Activated CD4-positive, alpha-beta T cell treated with anti-CD3 and anti-CD28 coated beads for 36 hours (primary cell): ENCODE measurements at regions not wholly inside any gene's neighbourhood (a gene's known extent, or its start where the extent isn't known, plus 50 kb on each side); places are given as distances from the start of the nearest gene placed in this dataset.

Experiments
- ATAC-seq: fragments of 200-7000 bp; cut with Tn5 transposase; one replicate; pipeline ENCODE4 v1.10.0; 2021; ENCODE audit warnings: mild to moderate bottlenecking, moderate library complexity
- CTCF ChIA-PET: fragments of 350-600 bp; sonication (Branson Sonifier 250); formaldehyde crosslinking; loops from one replicate; lab custom pipeline; 2021; ENCODE audit warnings: antibody characterized with exemption; lab: Charles Lee
- POLR2A ChIA-PET: fragments of 350-600 bp; sonication (Branson Sonifier 250); formaldehyde crosslinking; loops from one replicate; lab custom pipeline; 2021; ENCODE audit warnings: antibody characterized with exemption, inconsistent platforms; lab: Charles Lee
- DNase-seq: peaks from one replicate; pipeline ENCODE4 v3.0.0-alpha.2; 2020
- H3K27ac Mint-ChIP-seq: one replicate; pipeline ENCODE4 v1.8.0; 2021; ENCODE audit warnings: mixed read lengths
- H3K27me3 Mint-ChIP-seq: one replicate; pipeline ENCODE4 v1.8.0; 2021; ENCODE audit warnings: mixed read lengths
- H3K36me3 Mint-ChIP-seq: one replicate; pipeline ENCODE4 v1.8.0; 2021; ENCODE audit warnings: low read depth, mixed read lengths
- H3K4me1 Mint-ChIP-seq: one replicate; pipeline ENCODE4 v1.8.0; 2021; ENCODE audit warnings: mixed read lengths
- H3K4me3 Mint-ChIP-seq: one replicate; pipeline ENCODE4 v1.8.0; 2021; ENCODE audit warnings: mild to moderate bottlenecking, moderate library complexity, mixed read lengths
- H3K9me3 Mint-ChIP-seq: one replicate; pipeline ENCODE4 v1.8.0; 2021; ENCODE audit warnings: low read depth, mixed read lengths
- intact Hi-C, 2 experiments: fragments of 100-400 bp; cut with DNase I in 1 of 2; cut with micrococcal nuclease in 1 of 2; formaldehyde crosslinking; loops; one replicate each; pipeline versions ENCODE4 v1.14.2 to v1.15.1; 2022 to 2024; cut with DNase I, micrococcal nuclease

DNA sequence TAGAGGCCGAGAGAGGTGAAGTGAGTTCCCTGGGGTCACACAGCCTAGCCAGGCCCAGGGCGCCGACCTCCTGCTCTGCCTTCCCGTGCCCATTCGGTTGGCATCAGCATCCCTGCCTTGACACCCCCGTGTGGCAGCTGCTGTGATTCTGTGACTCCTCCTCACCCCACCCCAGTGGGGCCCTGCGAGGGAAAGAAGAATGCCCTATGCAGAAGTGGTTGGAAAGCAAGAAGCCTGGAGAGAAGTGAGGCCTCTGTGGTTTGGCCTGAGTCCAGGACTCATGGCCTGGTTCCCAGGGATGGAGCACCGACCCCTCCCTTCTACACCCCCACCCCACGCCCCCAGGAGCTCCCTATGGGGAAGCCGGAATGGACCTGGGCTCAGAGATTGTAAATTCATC lies 296.2 kb downstream of the SEC14L1 start:
- CTCF ChIA-PET: interaction anchor here (0.7 kb wide), 1 partner anchor 29 kb away, joined by 4 read pairs; no protein-coding TSS in a partner anchor
- Mint-ChIP-seq H3K27ac (peak overlapping the region; percentile 85), H3K36me3 (peaks cover 16% of the 10 kb centered on the region), H3K4me3 (peak overlapping the region; percentile 71), H3K27me3 (no peaks in the 10 kb centered on the region), H3K9me3 (no peaks in the 10 kb centered on the region), H3K4me1 (peaks cover 99% of the 10 kb centered on the region)
- ATAC-seq (no peak), DNase-seq (no peak)
- POLR2A ChIA-PET: no interaction called here
- intact Hi-C loops: no loop called here

- Mint-ChIP-seq H3K27ac (peak overlapping the region; percentile 85), H3K4me3 (no peak overlapping the region), H3K4me1 (peaks cover 99% of the 10 kb centered on the region), H3K27me3 (no peaks in the 10 kb centered on the region), H3K36me3 (peaks cover 14% of the 10 kb centered on the region), H3K9me3 (no peaks in the 10 kb centered on the region)
- ChIA-PET POLR2A (no interaction called here), CTCF (interaction anchor here (0.7 to 2.2 kb wide), 3 partner anchors 8 to 57 kb away, joined by 4 to 12 read pairs (median 5); no protein-coding TSS in a partner anchor)
- intact Hi-C loops: no loop called here
- ATAC-seq: no peak
- DNase-seq: no peak
These were observed 297.0 kb downstream of the SEC14L1 start for GRCh38 chr17:77437747-77438146.

GRCh38 chr17:77438241-77439188 lies 297.7 kb downstream of the SEC14L1 start:
- peak overlapping the region; percentile 1 for H3K4me3 Mint-ChIP-seq
- peak overlapping the region; percentile 93 for H3K27ac Mint-ChIP-seq
- ChIA-PET POLR2A (interaction anchor here (3.0 kb wide), 1 partner anchor 9 kb away, joined by 14 read pairs; no protein-coding TSS in a partner anchor), CTCF (interaction anchor here (0.8 to 2.2 kb wide), 7 partner anchors 8 to 56 kb away, joined by 3 to 12 read pairs (median 4); no protein-coding TSS in a partner anchor)
- peaks cover 14% of the 10 kb centered on the region for H3K36me3 Mint-ChIP-seq
- ATAC-seq (no peak), DNase-seq (no peak)
- no peaks in the 10 kb centered on the region for H3K27me3 Mint-ChIP-seq
- peaks cover 99% of the 10 kb centered on the region for H3K4me1 Mint-ChIP-seq
- no peaks in the 10 kb centered on the region for H3K9me3 Mint-ChIP-seq
- intact Hi-C loops: no loop called here

GRCh38 chr17:77439189-77440018 lies 298.6 kb downstream of the SEC14L1 start:
- CTCF ChIA-PET: interaction anchor here (0.8 to 2.3 kb wide), 8 partner anchors 9 to 80 kb away, joined by 3 to 12 read pairs (median 4); no protein-coding TSS in a partner anchor
- no peaks in the 10 kb centered on the region for H3K27me3 Mint-ChIP-seq
- no peaks in the 10 kb centered on the region for H3K9me3 Mint-ChIP-seq
- DNase-seq: no peak
- peak overlapping the region; percentile 41 for H3K4me3 Mint-ChIP-seq
- peaks cover 99% of the 10 kb centered on the region for H3K4me1 Mint-ChIP-seq
- intact Hi-C loops: loop anchor here (2.0 to 10.0 kb wide), 5 partner anchors 17 to 1305 kb away; no protein-coding TSS in a partner anchor
- H3K27ac Mint-ChIP-seq: peak overlapping the region; percentile 93
- ATAC-seq: no peak
- POLR2A ChIA-PET: interaction anchor here (3.0 kb wide), 1 partner anchor 10 kb away, joined by 14 read pairs; no protein-coding TSS in a partner anchor
- peaks cover 16% of the 10 kb centered on the region for H3K36me3 Mint-ChIP-seq

DNA sequence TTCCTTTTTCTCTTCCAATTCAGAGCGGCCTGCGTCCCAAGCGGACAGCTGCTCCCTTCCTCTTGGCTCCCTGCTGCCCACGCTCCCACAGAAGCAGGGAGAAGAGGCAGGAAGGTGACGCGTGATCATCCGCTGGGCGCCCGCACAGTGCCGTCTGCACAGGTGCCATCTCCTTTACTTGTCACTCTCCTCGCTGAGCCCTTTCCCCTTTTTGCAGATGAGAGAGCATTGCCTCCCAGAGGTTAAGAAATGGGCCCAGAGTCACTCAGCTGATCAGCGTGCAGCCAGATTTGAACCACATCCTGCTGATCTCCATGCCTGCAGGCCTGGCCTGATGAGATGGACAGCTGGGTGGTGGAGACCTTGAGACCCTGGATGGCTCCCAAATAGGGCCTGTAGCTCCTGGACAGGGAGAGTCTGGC lies 299.8 kb downstream of the SEC14L1 start:
- POLR2A ChIA-PET: interaction anchor here (0.6 to 3.0 kb wide), 12 partner anchors 11 to 55 kb away, joined by 3 to 14 read pairs (median 6); no protein-coding TSS in a partner anchor
- ATAC-seq (peak; percentile 5), DNase-seq (peak; percentile 70)
- H3K9me3 Mint-ChIP-seq: no peaks in the 10 kb centered on the region
- peaks cover 99% of the 10 kb centered on the region for H3K4me1 Mint-ChIP-seq
- no peaks in the 10 kb centered on the region for H3K27me3 Mint-ChIP-seq
- intact Hi-C loops: loop anchor here (2.0 to 10.0 kb wide), 5 partner anchors 16 to 1304 kb away; no protein-coding TSS in a partner anchor
- H3K27ac Mint-ChIP-seq: peak overlapping the region; percentile 96
- peaks cover 8% of the 10 kb centered on the region for H3K36me3 Mint-ChIP-seq
- CTCF ChIA-PET: interaction anchor here (0.6 to 2.7 kb wide), 15 partner anchors 9 to 721 kb away, joined by 3 to 27 read pairs (median 6); no protein-coding TSS in a partner anchor
- peak overlapping the region; percentile 56 for H3K4me3 Mint-ChIP-seq

- H3K27ac Mint-ChIP-seq: peak overlapping the region; percentile 96
- intact Hi-C loops: loop anchor here (1.0 to 10.0 kb wide), 8 partner anchors 9 to 1303 kb away; no protein-coding TSS in a partner anchor
- CTCF ChIA-PET: interaction anchor here (0.6 to 2.7 kb wide), 16 partner anchors 9 to 720 kb away, joined by 3 to 27 read pairs (median 5); no protein-coding TSS in a partner anchor
- H3K9me3 Mint-ChIP-seq: no peaks in the 10 kb centered on the region
- H3K36me3 Mint-ChIP-seq: peaks cover 11% of the 10 kb centered on the region
- no peaks in the 10 kb centered on the region for H3K27me3 Mint-ChIP-seq
- H3K4me3 Mint-ChIP-seq: peak overlapping the region; percentile 56
- H3K4me1 Mint-ChIP-seq: peaks cover 99% of the 10 kb centered on the region
- peak; percentile 47 for ATAC-seq
- DNase-seq: peak; percentile 82
- POLR2A ChIA-PET: interaction anchor here (0.6 to 3.0 kb wide), 17 partner anchors 10 to 120 kb away, joined by 3 to 14 read pairs (median 5); no protein-coding TSS in a partner anchor
These were observed 300.6 kb downstream of the SEC14L1 start for GRCh38 chr17:77441130-77441920.

DNA sequence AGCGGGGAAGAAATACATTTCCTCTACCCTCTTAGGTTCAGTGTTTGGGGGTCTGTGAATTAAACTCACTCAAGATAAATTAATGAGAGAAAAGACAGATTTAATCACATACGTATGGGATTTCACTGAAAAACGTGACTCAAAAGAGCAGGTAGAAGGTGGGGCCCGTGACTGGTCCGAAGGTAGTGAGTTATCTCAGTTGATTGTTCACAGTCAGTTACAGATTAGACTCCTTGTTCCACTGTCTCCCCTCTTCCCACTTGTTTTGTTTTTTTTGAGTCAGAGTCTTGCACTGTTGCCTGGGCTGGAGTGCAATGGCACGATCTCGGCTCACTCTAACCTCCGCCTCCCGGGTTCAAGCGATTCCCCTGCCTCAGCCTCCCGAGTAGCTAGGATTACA lies 301.2 kb downstream of the SEC14L1 start:
- peaks cover 99% of the 10 kb centered on the region for H3K4me1 Mint-ChIP-seq
- DNase-seq (peak; percentile 80), ATAC-seq (peak; percentile 42)
- intact Hi-C loops: loop anchor here (1.0 to 10.0 kb wide), 9 partner anchors 8 to 1303 kb away; no protein-coding TSS in a partner anchor
- peak overlapping the region; percentile 96 for H3K27ac Mint-ChIP-seq
- POLR2A ChIA-PET: interaction anchor here (0.6 to 1.5 kb wide), 7 partner anchors 8 to 121 kb away, joined by 3 to 8 read pairs (median 5); no protein-coding TSS in a partner anchor
- CTCF ChIA-PET: interaction anchor here (1.0 to 2.7 kb wide), 7 partner anchors 10 to 101 kb away, joined by 3 to 11 read pairs (median 10); no protein-coding TSS in a partner anchor
- peak overlapping the region; percentile 56 for H3K4me3 Mint-ChIP-seq
- H3K9me3 Mint-ChIP-seq: no peaks in the 10 kb centered on the region
- peaks cover 15% of the 10 kb centered on the region for H3K36me3 Mint-ChIP-seq
- no peaks in the 10 kb centered on the region for H3K27me3 Mint-ChIP-seq

GRCh38 chr17:77442976-77443747 lies 302.4 kb downstream of the SEC14L1 start:
- intact Hi-C loops: loop anchor here (2.0 to 10.0 kb wide), 3 partner anchors 101 to 1302 kb away; no protein-coding TSS in a partner anchor

GRCh38 chr17:77443748-77444260 lies 303.0 kb downstream of the SEC14L1 start:
- ChIA-PET CTCF (interaction anchor here (0.6 to 2.8 kb wide), 6 partner anchors 9 to 52 kb away, joined by 3 to 11 read pairs (median 3); no protein-coding TSS in a partner anchor), POLR2A (interaction anchor here (1.1 to 1.8 kb wide), 2 partner anchors 10 to 16 kb away, joined by 10 to 13 read pairs; no protein-coding TSS in a partner anchor)
- Mint-ChIP-seq H3K9me3 (no peaks in the 10 kb centered on the region), H3K4me3 (peak overlapping the region; percentile 62), H3K27ac (peak overlapping the region; percentile 95), H3K27me3 (no peaks in the 10 kb centered on the region), H3K4me1 (peaks cover 97% of the 10 kb centered on the region), H3K36me3 (peaks cover 25% of the 10 kb centered on the region)
- DNase-seq (no peak), ATAC-seq (no peak)
- intact Hi-C loops: loop anchor here (2.0 to 10.0 kb wide), 4 partner anchors 102 to 1301 kb away; no protein-coding TSS in a partner anchor

More at GRCh38 chr17:77442976-77443747, 302.4 kb downstream of the SEC14L1 start:
- ChIA-PET CTCF (interaction anchor here (0.9 to 2.8 kb wide), 3 partner anchors 9 to 52 kb away, joined by 3 to 11 read pairs (median 3); no protein-coding TSS in a partner anchor), POLR2A (interaction anchor here (0.8 to 1.5 kb wide), 3 partner anchors 9 to 17 kb away, joined by 4 to 10 read pairs (median 5); no protein-coding TSS in a partner anchor)
- peaks cover 21% of the 10 kb centered on the region for H3K36me3 Mint-ChIP-seq
- no peaks in the 10 kb centered on the region for H3K27me3 Mint-ChIP-seq
- no peak for DNase-seq
- no peak overlapping the region for H3K4me3 Mint-ChIP-seq
- H3K27ac Mint-ChIP-seq: peak overlapping the region; percentile 96
- ATAC-seq: no peak
- peaks cover 99% of the 10 kb centered on the region for H3K4me1 Mint-ChIP-seq
- H3K9me3 Mint-ChIP-seq: no peaks in the 10 kb centered on the region
